Panc1 (cell line): ENCODE measurements at regions not wholly inside any gene's neighbourhood (a gene's known extent, or its start where the extent isn't known, plus 50 kb on each side); places are given as distances from the start of the nearest gene placed in this dataset.

Experiments
- ATAC-seq: fragments of 200-7000 bp; cut with Tn5 transposase; 2 replicates; pipeline ENCODE4 v1.9.1; 2020; ENCODE audit warnings: mild to moderate bottlenecking, moderate library complexity
- BruUV-seq: library from RNA; stranded (reverse); fragments of 400-500 nt; replicated peaks from 2 replicates; lab custom pipeline; 2021; lab: Mats Ljungman, UMichigan
- CTCF ChIA-PET: fragments of 300-600 bp; sonication (Branson Sonifier 250); formaldehyde crosslinking; loops from one replicate; lab custom pipeline; 2022; ENCODE audit warnings: antibody characterized with exemption; lab: Charles Lee
- POLR2A ChIA-PET: fragments of 300-600 bp; sonication (Branson Sonifier 250); formaldehyde crosslinking; loops from one replicate; lab custom pipeline; 2022; ENCODE audit warnings: antibody characterized with exemption; lab: Charles Lee
- DNase-seq: peaks from one replicate; pipeline ENCODE4 v3.0.0-alpha.2; 2010; ENCODE audit warnings: low read depth, low spot score
- H3K27ac ChIP-seq: 2 replicates; pipeline ENCODE4 v1.5.1; 2011; ENCODE audit warnings: mild to moderate bottlenecking, low read length, inconsistent platforms
- H3K27me3 ChIP-seq: fragments of 200-500 bp; sonication (Bioruptor generic); 2 replicates; pipeline ENCODE4 v1.6.0; 2014; ENCODE audit warnings: low read length, inconsistent platforms; ENCODE audit not compliant: control insufficient read depth, insufficient read depth
- H3K36me3 ChIP-seq: fragments of 200-500 bp; sonication (Bioruptor generic); 2 replicates; pipeline ENCODE4 v1.5.1; 2014; ENCODE audit warnings: inconsistent platforms, mild to moderate bottlenecking, low read length, moderate library complexity; ENCODE audit not compliant: control insufficient read depth, insufficient read depth
- H3K4me1 ChIP-seq: 2 replicates; pipeline ENCODE4 v1.5.1; 2011; ENCODE audit warnings: inconsistent platforms, mild to moderate bottlenecking, low read length, moderate library complexity; ENCODE audit not compliant: control insufficient read depth, insufficient read depth
- H3K4me3 ChIP-seq, 2 experiments: 2 replicates each; pipeline ENCODE4 v1.5.1; 2011 to 2012; ENCODE audit warnings: low read depth in 2 of 2, low read length in 2 of 2, mild to moderate bottlenecking in 2 of 2, inconsistent platforms in 1 of 2, moderate library complexity in 1 of 2
- H3K9me3 ChIP-seq: fragments of 200-500 bp; sonication (Bioruptor generic); 2 replicates; pipeline ENCODE4 v1.5.1; 2014; ENCODE audit warnings: low read depth, mild to moderate bottlenecking, inconsistent platforms, low read length, moderate library complexity; ENCODE audit not compliant: control insufficient read depth, insufficient read depth
- POLR2AphosphoS5 ChIP-seq: IDR thresholded peaks from 2 replicates; pipeline ENCODE4 v1.6.1; 2012; ENCODE audit warnings: mild to moderate bottlenecking, low read depth, low read length, moderate library complexity
- REST ChIP-seq, 2 experiments: IDR thresholded peaks; 2 replicates each; pipeline ENCODE4 v1.6.1; 2011 to 2012; ENCODE audit warnings: low read depth in 2 of 2, control low read depth in 1 of 2, low read length in 1 of 2, mild to moderate bottlenecking in 1 of 2, moderate library complexity in 1 of 2; ENCODE audit not compliant: insufficient read depth in 1 of 2
- SIN3A ChIP-seq: IDR thresholded peaks from 2 replicates; pipeline ENCODE4 v1.6.1; 2012; ENCODE audit warnings: low read depth, mild to moderate bottlenecking, low read length, moderate library complexity, borderline replicate concordance; ENCODE audit not compliant: insufficient read depth
- TCF7L2 ChIP-seq: IDR thresholded peaks from 2 replicates; pipeline ENCODE4 v1.6.1; 2011; ENCODE audit warnings: mild to moderate bottlenecking, low read depth, low read length, inconsistent platforms
- in situ Hi-C: cut with HindIII; loops from 2 replicates; pipeline ENCODE4 v1.10.0; 2016; ENCODE audit warnings: low sequenced_read_pairs, low pct_unique_long_range_greater_than_20kb
- intact Hi-C: fragments of 100-400 bp; cut with micrococcal nuclease; formaldehyde crosslinking; loops from one replicate; pipeline ENCODE4 v1.10.0; 2022; ENCODE audit not compliant: unreplicated experiment
- TF ChIP-seq, protein P1 (sequence below): fragments of 450-650 bp; IDR thresholded peaks from 2 replicates; pipeline ENCODE4 v1.5.1; 2017; ENCODE audit warnings: mild to moderate bottlenecking

- DNase-seq (no peak), ATAC-seq (no peak)
- intact Hi-C loops = no loop called here
- Histone ChIP-seq H3K4me1 (no peaks in the 10 kb centered on the region), H3K27ac (no peak overlapping the region), H3K36me3 (no peaks in the 10 kb centered on the region), H3K4me3 (no peak overlapping the region), H3K9me3 (no peaks in the 10 kb centered on the region), H3K27me3 (no peaks in the 10 kb centered on the region)
- POLR2A ChIA-PET = no interaction called here
- CTCF ChIA-PET = no interaction called here
- no peak for TF ChIP-seq TCF7L2
- BruUV-seq = no TSS peak
- in situ Hi-C loops = no loop called here
Observed at GRCh38 chr19:28489776-28490175, 723.2 kb downstream of the UQCRFS1 start.

DNA sequence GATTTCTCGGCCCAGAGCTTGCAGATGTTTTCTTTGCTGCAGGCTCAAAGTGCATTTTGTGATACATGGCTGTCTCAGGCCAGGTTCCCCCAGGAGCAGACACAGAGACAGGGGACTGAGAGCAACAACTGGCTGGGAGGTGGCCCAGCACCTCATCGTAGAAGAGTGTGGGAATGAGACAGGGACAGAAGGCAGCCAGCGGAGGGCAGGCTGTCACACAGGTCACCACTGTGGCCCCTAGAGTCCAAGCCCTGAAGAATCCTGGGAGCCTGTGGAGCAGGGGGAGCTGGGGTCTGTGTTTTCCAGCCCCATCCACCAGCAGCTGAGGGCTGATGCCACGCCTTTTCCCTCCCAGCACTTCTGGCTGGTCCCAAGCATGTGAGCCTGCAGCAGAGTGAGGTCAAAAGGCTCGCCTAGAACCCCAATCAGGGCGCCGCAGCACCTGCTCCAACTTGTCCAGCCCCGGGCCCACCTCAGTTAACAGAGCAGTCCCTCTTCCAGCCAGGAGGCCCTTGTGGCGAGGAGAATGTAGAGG, 723.8 kb downstream of the UQCRFS1 start:
- TF ChIP-seq POLR2AphosphoS5 = no peak
- no peak for TF ChIP-seq SIN3A
- TF ChIP-seq REST (IDR thresholded peaks at IDR 0.05; ENCODE audit: insufficient read depth in 1 of 2, low read depth in 2 of 2, low read length in 1 of 2) = no peak
- TF ChIP-seq TCF7L2 = no peak
- TF ChIP-seq, protein P1, sequence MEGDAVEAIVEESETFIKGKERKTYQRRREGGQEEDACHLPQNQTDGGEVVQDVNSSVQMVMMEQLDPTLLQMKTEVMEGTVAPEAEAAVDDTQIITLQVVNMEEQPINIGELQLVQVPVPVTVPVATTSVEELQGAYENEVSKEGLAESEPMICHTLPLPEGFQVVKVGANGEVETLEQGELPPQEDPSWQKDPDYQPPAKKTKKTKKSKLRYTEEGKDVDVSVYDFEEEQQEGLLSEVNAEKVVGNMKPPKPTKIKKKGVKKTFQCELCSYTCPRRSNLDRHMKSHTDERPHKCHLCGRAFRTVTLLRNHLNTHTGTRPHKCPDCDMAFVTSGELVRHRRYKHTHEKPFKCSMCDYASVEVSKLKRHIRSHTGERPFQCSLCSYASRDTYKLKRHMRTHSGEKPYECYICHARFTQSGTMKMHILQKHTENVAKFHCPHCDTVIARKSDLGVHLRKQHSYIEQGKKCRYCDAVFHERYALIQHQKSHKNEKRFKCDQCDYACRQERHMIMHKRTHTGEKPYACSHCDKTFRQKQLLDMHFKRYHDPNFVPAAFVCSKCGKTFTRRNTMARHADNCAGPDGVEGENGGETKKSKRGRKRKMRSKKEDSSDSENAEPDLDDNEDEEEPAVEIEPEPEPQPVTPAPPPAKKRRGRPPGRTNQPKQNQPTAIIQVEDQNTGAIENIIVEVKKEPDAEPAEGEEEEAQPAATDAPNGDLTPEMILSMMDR = no peak
- no peaks in the 10 kb centered on the region for H3K36me3 ChIP-seq
- no peak overlapping the region for H3K27ac ChIP-seq
- in situ Hi-C loops = no loop called here
- no peaks in the 10 kb centered on the region for H3K4me1 ChIP-seq
- no peaks in the 10 kb centered on the region for H3K27me3 ChIP-seq
- intact Hi-C loops = no loop called here
- ChIA-PET POLR2A (no interaction called here), CTCF (no interaction called here)
- no TSS peak for BruUV-seq
- ATAC-seq = no peak
- DNase-seq = no peak
- no peak overlapping the region for H3K4me3 ChIP-seq
- no peaks in the 10 kb centered on the region for H3K9me3 ChIP-seq

DNA sequence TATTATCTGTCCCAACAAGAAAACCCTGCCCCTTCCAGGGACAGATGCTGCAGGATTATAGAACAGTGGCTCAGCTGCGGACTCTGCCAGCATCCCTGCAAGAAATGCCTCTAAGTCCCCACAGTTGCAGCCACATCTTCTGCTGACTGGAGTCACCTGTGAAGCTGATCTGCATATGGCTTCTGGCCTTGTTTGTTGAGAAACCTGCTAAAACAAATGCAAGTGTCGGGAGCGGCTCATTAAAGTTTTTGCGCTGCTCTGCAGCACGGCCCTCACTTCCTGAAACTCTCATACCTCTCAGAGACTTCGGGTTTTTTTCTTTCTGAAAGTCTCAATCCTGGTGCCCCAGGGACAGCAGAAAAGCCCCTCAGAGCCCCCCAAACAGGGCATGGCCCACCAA, 725.0 kb downstream of the UQCRFS1 start:
- ChIA-PET POLR2A (no interaction called here), CTCF (no interaction called here)
- Histone ChIP-seq H3K4me1 (no peaks in the 10 kb centered on the region), H3K27me3 (no peaks in the 10 kb centered on the region), H3K27ac (no peak overlapping the region), H3K4me3 (no peak overlapping the region), H3K9me3 (no peaks in the 10 kb centered on the region), H3K36me3 (no peaks in the 10 kb centered on the region)
- no peak for ATAC-seq
- intact Hi-C loops = no loop called here
- BruUV-seq = no TSS peak
- in situ Hi-C loops = no loop called here
- no peak for TF ChIP-seq TCF7L2
- TF ChIP-seq POLR2AphosphoS5 = no peak
- no peak for TF ChIP-seq REST (IDR thresholded peaks at IDR 0.05; ENCODE audit: insufficient read depth in 1 of 2, low read depth in 2 of 2, low read length in 1 of 2)
- no peak for TF ChIP-seq SIN3A
- TF ChIP-seq, protein P1 = no peak
- DNase-seq = no peak
